ENCODE measurements at regions not wholly inside any gene's neighbourhood (a gene's known extent, or its start where the extent isn't known, plus 50 kb on each side); places are given as distances from the start of the nearest gene placed in this dataset.
"Not testable (repeated sequence)": the region's sequence is repeated elsewhere in the genome, so short reads cannot be mapped to it uniquely, and the experiment has no call there.

DNA sequence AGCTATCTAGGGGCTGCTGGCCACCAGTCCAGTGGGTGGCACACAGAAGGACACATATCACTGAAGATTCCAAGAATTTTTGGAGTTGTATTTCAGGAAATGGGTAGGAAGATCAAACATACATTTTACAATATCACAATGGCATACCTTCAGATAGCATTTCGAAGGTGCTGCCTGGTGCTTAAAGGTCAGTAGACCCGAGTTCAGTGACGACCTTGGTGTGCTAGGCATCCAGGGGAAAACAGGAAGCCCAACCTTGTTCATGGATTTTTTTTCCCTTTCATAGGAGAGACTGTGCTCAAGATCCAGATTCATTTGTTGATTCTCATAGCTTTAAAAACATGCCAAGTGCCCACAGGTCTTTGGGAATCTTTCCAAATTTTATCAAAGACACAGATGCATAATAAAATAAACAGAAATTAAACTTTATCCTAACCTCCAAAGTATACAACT, 51.0 kb upstream of the RCBTB2 start:
- no peak overlapping the region for H3K4me3 ChIP-seq (ENCODE audit: low read depth, low read length)
- DNase-seq (ENCODE audit: low read depth): no peak

- no peak overlapping the region for H3K4me3 ChIP-seq (ENCODE audit: low read depth, low read length)
- DNase-seq (ENCODE audit: low read depth): peak; percentile 6
Measured at GRCh38 chr13:48585456-48585840, 52.6 kb upstream of the RCBTB2 start.

DNA sequence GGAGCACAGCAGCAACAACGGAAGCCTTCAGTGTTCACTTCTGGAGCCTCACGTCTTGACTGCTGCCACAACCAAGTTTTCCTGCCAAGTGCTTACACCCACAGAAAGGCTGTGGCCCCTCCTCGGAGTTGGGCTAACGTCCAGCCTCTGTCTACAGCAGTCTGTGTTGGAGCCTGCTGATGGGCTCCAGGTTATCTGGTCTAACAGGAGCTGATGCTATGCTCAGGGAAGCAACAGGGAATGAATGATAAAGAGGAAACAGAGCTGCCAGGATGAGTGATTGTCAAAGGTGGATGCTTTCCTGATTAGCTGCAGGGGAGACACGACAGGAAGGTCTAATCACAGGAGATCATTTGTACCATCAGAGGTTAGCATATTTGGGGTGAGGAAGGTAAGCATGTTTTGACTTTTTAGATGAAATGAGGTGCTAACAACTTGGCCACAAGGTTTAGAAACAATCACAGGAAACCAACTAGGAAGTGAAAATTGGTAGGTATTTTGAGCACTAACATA, 53.8 kb upstream of the RCBTB2 start:
- peak; percentile 11 for DNase-seq (ENCODE audit: low read depth)
- no peak overlapping the region for H3K4me3 ChIP-seq (ENCODE audit: low read depth, low read length)

GRCh38 chr13:48588120-48588519, 55.2 kb upstream of the RCBTB2 start:
- no peak overlapping the region for H3K4me3 ChIP-seq (ENCODE audit: low read depth, low read length)

DNA sequence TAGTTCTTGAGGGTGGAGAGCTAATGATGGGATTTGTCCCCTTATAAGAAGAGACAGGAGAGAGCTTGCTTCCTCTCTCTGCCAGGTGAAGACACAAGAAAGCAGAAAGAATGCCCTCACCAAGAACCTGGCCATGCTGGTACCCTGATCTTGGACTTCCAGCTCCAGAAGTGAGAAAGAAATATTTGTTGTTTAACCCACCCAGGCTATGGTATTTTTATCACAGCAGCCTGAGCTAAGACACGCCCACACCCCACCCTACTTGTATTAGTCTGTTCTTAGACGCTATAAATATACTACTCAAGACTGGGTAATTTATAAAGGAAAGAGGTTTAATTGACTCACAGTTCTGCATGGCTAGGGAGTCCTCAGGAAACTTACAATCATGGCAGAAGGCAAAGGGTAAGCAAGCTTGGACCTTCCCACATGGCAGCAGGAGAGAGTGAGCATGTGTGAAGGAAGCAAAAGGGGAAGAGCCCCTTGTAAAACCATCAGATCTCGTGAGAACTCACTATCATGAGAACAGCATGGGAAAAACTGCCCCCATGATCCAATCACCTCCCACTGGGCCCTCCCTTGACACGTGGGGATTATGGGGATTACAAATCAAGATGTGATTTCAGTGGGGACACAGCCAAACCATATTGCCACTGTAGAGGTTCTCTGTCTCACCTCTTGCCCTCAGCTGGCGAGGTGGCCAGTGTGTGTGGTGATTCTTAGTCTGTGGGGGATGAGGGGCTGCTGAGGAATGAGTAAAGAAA, 57.4 kb upstream of the RCBTB2 start:
- no peak for DNase-seq (ENCODE audit: low read depth)
- H3K4me3 ChIP-seq (ENCODE audit: low read depth, low read length): no peak overlapping the region

More at GRCh38 chr13:48588120-48588519, 55.2 kb upstream of the RCBTB2 start:
- DNase-seq (ENCODE audit: low read depth): no peak

- H3K4me3 ChIP-seq (ENCODE audit: low read depth, low read length); DNase-seq (ENCODE audit: low read depth): not testable (repeated sequence)
Measured at GRCh38 chr13:48591124-48591872, 58.4 kb upstream of the RCBTB2 start.

DNA sequence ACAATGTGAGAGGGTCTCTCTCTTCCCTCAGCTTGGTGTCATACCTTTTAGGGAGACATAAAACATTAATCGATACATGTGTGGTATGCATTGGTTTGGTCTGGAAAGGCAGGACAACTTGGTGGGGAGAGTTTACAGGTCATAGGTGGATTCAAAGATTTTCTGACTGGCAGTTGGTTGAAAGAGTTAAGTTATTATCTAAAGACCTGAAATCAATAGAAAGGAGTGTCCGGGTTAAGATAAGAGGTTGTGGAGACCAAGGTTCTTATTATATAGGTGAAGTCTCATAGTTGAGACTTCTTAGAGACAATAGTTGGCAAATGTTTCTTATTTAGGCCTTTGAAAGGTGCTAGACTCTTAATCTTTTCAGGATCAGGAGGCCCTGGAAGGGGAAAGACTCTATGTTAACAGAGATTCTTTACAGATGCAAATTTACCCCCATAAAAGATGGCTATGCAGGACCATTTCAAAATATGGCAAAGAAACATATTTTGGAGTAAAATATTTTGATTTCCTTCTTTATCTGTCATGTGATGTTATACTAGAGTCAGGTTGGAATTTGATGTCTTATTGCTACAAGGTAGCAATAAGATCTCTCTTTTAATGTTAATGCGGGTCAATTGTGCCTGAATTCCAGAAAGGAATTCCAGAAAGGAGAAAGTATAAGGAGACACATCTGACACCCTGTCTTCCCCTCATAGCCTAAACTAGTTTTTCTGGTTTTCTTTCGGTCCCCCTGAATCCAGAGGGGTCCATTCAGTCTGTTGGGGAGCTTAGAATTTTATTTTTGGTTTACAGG, 59.2 kb upstream of the RCBTB2 start:
- H3K4me3 ChIP-seq (ENCODE audit: low read depth, low read length): no peak overlapping the region
- DNase-seq (ENCODE audit: low read depth): no peak

DNA sequence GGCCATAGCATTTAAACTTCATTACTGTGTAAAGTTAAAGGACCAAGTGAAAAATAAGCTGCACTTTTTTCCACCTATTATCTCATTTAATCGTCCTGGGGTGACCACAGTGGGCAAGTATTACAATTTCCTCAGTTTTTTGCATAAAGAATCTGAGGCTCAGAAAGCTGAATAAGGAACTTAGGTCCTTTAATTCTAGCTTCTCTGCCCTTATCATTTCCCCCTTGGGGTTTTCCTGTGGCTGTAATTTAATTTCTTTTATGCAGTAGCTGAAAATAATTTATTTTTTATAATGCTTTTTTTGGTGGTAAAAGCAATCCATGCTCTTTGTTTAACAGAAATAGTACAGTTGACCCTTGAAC, 59.8 kb upstream of the RCBTB2 start:
- DNase-seq (ENCODE audit: low read depth): no peak

GRCh38 chr13:48593536-48593935, 60.2 kb upstream of the CYSLTR2 start:
- DNase-seq (ENCODE audit: low read depth): no peak
- H3K4me3 ChIP-seq (ENCODE audit: low read depth, low read length): no peak overlapping the region

More for the DNA sequence above, 59.8 kb upstream of the RCBTB2 start:
- no peak overlapping the region for H3K4me3 ChIP-seq (ENCODE audit: low read depth, low read length)

GRCh38 chr13:48594096-48594815, 59.5 kb upstream of the CYSLTR2 start:
- no peak for DNase-seq (ENCODE audit: low read depth)
- no peak overlapping the region for H3K4me3 ChIP-seq (ENCODE audit: low read depth, low read length)

GRCh38 chr13:48595431-48596429, 58.0 kb upstream of the CYSLTR2 start:
- DNase-seq (ENCODE audit: low read depth): peak; percentile 39
- H3K4me3 ChIP-seq (ENCODE audit: low read depth, low read length): no peak overlapping the region

DNA sequence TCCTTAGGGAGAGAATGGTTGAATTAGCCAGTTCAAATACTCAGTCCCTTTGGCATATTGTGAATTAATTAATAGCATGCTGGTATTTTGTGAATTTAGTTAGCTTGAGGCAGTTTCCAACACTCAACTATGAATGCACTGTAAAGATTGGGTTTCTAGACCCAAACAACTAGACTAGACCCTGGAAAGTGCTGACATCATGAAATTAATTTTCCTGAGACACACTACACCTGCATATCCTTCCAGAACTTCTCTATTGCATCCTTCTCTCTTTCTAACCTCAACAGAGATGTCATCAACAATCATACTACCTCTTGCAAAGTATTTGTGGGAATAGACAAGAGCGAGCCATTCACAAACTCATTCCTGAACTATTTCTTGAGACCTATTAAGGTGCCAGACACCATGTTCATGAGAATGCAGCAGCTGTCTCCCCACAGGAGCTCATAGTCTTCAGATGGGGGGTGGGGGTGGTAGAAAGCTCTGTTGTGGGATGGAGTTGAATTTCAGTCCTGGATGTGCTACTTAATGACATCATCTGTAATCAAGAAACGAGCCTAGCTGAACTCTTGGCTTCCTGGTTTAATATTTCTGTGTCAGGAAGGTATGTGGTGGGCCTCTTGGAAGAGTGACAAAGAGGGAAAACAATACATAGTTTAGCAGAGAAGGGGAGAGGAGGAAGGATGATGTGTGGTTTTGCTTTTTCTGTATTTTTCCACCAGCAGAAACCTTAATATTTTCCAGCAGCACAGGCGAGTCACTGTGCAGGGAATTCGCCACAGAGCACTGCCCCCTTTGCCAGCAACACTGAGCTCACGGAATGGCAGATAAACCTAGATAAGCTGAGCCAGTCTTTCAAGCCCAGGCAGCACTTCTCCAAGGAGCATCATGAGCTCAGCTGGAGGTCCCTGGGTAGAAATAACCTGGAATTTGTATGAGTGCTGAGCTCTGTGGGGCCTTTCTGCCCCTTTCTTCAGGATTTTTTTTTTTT, 53.1 kb upstream of the CYSLTR2 start:
- peak; percentile 70 for DNase-seq (ENCODE audit: low read depth)
- H3K4me3 ChIP-seq (ENCODE audit: low read depth, low read length): no peak overlapping the region

DNA sequence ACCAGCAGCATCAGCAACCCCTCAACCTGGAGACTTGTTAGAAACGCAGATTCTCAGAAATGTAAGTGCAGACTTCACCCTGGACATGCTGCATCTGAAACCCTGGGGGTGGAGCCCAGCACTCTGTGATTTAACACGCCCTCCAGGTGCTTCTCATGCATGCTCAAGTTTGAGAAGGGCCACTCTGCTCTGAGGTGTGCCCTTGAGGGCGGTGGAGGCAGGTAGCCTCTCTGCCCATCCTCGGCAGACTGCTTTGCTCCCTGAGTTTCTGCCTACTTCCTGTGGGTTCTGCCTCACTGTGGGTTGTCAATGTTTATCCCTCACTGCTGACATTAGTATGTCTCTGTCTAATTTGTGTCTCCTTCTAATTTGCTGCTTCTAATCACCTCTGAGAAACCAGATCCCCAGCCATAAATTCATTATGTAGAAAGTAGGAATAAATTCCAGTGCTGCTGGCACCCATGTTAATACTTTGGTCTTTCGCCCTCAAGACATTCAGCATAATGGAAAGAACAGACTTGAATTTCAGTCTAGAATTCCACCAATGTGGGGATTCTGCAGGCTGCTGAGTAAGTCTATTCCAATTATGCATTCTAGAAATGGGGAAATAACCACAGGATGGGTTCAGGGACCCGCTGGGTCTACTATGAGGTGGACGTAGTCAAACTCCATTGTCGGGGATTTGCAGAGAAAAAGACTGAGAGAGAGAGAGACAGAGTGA, 51.3 kb upstream of the CYSLTR2 start:
- DNase-seq (ENCODE audit: low read depth): no peak

GRCh38 chr13:48603375-48603774, 50.4 kb upstream of the CYSLTR2 start:
- no peak for DNase-seq (ENCODE audit: low read depth)
- no peak overlapping the region for H3K4me3 ChIP-seq (ENCODE audit: low read depth, low read length)

More for the DNA sequence above, 51.3 kb upstream of the CYSLTR2 start:
- no peak overlapping the region for H3K4me3 ChIP-seq (ENCODE audit: low read depth, low read length)
